Non-pigmented ciliary epithelial cell (primary cell): ENCODE measurements at regions not wholly inside any gene's neighbourhood (a gene's known extent, or its start where the extent isn't known, plus 50 kb on each side); places are given as distances from the start of the nearest gene placed in this dataset.
A peak's percentile ranks its signal among the peaks of the same experiment; 100 is the strongest.

Source experiments
- DNase-seq: peaks from one replicate; pipeline ENCODE4 v3.0.0-alpha.2; 2010; ENCODE audit warnings: low read depth

DNA sequence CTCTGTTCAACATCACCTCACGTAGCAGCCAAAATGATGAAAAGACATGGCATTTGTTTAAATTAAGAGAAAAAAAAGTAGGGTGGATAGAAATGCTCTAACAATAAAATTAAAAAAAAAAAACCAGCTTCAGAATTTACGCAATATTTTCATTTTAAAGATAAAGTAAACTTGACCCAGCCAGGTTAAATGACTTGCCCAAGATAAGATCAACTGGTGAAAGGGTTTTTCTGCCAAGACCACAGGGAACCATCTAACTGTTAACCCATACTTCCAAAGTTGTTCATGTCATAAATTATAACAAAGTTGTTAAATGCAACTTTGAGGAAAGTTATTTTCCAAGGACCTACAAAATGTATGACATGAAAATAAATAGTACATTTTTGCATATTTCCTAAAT is 129.6 kb upstream of the SOX5 start:
- DNase-seq = no peak

DNA sequence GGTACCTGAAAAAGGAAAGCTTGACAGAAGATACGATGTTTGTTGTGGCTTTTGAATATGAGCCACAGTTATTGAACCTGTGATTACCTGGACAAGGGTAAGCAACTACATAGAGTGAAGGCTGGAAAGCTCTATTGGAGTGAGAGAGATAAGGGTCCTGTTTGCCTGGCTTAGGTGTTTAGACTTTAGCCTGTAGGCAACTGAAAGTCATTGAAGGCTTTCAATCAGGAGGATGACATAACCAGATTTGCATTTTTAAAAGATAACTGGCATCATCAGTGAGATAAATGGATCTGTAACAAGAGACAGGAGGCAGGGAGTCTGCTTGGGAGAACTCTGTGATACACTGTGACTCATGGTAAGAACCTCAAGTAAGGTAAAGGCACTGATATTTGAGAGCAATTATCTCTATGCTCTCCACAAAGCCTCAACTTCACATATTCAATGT is 128.9 kb upstream of the SOX5 start:
- DNase-seq = no peak

DNA sequence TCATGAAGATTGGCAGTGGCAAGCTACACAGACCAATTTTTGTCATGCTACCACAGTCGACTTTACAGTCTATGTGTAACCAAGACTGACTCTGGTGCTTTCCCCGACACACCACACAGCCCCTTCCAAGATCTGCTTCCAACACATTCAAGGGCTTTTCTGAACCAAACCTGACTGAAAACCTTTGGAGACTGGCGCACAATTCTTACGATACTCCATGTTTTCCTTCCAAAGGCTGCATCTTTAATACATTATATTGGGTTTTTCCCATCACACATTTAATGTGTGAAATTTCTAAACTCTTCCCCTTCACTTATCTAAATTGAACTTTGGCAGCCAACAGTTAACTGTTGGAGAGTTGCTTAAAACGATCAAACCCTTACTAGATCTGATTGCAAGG is 127.7 kb upstream of the SOX5 start:
- DNase-seq = no peak

DNA sequence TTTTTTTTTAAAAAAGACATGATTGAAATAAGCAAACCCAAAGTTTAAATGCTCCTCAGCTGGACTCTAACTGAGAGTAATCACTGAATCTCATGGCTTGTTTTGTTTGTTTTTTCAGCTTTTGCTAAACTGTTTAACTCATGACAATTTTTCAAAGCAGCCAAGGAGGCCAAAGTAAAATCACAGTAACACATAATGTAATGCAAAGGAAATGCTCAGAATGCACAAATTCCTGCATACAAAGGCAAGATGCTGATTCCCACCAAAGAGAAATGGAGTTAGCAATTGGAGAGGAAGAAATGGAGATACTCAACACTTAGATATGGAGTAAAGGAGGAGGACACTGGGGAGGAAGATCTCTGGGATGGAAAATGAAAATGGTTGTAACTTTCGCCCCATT is 126.2 kb upstream of the SOX5 start:
- no peak for DNase-seq

DNA sequence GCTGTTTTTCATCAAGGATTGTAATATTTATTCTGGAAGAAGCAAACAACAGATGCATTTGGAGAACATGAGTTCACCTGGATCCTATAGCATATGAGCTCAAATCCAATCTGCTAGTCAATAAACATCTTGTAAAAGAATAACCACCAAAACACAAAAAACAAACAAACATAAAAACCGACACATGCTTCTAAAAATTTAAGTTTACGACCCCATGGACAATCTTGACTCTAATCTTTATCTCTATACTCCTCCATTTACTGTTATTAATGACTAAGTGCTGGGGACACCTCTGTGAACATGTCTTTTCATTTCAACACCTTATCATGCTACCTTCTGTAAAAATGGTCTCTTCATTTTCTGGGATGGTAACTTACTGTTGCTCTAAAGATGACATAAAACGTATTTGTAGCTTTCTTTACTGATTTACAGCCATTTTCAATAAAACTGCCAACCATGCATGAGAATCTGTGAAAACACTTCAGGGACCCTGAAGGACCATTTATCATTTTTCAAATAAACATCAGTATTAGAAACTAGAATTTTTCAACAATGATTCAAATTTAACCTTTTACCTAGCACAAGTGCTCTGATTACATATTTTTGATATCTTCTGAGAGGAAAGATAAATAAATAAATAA is 123.8 kb upstream of the SOX5 start:
- no peak for DNase-seq

DNA sequence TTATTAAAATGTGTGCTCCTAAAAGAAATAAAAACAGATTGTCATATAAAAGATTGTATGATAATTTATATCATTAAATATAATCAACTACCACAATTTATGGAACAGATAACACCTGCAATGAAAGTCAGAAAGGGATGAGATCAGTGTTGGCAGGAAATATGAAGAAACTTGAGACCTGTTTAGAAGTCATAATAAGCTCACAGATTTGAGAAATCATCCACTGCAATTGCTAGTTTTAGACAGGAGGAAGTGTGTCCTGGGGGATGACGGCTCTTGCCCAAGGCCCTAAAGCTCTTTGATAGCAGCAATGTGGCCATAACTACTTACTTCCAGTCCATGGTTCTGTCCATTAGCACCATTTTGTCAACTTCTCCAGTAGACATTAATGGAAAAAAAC is 122.8 kb upstream of the SOX5 start:
- DNase-seq = no peak

DNA sequence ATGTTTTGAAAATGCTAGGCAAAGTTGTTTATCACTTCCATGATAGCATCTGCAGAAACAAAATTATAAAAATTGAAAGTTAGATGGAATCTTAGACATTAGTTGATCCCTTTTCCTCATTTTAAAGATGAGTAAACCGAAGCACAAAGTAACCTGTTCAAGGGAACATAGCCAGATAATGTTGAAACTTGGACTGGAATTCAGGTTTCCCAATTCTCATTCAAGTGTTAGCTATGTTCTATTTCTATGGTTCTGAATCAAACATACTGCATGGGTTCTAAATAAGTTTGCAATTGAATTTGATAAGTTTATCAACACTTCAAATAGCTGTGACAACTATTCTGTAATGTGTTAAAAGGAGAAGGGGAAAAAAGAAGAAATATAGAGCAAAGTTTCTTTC is 122.4 kb upstream of the SOX5 start:
- DNase-seq = no peak

DNA sequence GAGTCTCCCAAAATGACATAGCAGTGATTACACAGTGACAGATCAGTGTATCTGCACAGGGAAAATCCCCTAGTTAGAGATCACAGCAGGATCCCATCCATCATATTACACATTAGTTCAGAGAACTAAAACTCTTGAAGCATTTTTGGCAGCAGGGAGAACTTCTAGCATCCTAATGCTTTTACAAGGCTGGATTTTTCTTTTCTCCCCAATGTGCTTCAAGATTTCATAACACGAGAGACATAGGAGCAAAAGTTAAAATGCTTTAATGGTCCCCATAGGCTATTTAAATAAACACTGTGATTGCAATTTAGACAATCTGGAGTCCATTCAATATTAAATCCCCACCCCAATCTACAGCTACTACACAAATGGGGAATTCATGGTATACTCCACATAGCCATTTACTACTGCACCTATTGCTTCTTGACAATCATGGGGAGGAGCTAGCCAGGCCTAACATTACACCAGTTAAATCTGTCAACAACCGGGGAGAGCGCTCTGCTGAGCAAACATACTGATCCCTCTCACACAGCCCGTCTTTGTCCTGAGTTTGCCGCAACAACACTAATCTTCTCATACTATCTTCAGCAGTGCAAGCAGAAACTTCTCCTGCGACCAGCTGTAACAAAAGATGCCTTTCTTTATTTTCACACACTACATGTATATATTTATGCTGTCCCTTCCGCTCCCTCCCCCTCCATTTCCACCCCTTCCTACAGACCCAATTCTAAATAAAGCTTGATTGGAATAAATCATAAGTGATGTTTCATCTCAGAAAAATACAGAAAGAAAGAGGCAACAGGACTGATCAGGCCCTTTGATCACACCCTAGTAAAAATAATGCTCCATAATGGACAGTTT is 120.3 kb upstream of the SOX5 start:
- DNase-seq = no peak

DNA sequence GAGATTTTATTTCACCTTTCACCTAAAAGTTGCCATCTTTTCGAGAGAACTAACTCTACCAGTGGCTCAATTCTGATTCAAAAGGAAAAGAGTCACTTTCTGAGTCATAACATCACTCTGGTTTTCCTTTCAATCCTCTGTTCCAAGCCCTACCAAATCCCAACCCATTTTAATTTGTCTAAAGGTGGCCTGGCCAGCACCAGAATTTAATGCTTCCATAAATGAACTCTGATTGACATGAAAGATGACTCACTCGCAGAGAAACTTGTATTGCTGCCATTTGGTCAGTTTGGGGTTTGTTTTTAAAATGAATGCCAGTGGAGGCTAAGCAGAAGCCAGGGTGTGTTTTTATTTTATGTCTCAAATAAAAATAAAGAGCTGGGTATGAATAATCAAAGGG is 117.4 kb upstream of the SOX5 start:
- DNase-seq = peak; percentile 37

DNA sequence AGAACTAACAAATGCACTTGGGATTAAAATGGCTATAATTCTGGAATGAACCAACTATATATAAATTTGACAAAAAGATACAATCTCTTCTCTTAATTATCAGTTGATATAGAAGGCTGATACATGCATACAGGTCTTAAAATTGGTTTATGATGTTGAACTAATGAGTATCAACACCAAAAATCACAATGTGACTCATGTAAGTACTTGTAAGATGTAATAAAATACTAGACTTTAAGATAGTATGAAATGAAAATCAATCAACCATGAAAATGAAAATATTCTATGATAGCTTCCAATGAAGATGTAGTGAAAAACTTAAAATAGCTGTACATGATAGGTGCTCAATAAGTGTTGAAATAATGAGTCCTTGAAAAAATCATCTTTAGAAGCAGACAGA is 116.6 kb upstream of the SOX5 start:
- DNase-seq = no peak

DNA sequence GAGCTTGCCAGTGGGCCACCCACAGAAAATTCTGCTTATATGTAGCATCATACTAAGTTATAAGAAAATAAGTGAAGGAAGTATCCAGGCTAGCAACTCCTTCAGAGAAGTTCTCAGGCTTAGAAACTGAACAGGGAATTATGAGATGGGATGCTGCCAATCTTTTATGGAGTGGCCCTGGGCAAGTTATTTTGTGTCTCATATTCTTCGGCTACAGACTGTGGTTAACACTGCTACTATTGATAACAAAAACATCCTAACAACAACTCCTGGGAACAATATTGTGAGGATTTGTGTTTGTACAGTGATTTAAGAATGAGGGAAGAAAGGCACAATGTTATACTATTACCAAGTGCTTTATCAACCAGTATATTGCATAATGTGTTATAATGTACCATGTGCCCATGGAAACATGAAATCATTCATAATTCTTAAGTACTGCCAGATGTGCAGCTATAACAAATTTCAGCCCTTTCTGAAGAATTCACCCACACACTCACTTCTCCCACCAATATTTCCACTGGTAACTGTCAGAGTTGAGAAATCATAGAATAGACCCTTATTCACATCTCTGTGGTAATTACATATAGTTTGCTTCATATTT is 113.3 kb upstream of the SOX5 start:
- DNase-seq = no peak

DNA sequence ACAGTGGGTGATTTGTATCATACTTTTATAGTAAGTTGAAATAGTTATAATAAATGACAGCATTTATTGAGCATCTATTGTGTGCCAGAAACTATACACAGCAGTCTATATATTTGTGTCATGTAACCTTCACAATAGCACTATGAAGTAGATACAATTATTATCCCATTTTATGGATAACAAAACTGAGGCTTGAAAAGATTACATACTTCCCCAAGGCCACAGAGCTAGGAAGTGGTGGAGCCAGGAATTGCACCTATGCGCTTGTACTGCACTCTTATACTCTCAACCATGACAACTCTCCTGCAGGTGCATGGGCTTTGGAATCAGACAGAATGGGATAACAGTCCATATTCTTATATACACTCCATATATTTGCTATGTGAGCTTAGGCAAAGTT is 110.6 kb upstream of the SOX5 start:
- no peak for DNase-seq

DNA sequence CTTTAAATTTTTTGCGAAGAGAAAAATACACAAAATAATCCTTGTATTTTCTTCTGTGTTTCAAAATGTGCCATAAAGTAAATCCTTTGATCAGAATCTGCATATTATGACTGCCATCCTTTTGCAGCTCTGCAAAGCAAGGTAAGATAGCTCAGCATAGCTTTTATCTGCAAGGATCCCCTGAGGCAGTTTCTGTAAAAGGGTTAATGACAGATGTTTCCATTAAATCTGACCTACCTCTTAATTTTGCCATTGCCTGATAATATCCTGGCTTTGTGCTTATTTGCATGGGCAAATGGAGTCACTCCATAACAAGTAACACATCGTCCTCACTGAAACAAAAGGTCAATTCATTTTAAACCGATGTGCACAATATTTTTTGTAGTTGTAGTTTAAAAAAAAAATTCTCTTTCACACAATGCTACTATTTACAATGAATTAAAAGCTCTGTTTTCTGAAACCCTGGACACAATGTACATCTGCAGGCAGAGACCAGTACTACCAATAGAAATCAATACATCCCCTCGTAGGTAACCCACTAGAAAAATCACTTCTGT is 108.5 kb upstream of the SOX5 start:
- no peak for DNase-seq

DNA sequence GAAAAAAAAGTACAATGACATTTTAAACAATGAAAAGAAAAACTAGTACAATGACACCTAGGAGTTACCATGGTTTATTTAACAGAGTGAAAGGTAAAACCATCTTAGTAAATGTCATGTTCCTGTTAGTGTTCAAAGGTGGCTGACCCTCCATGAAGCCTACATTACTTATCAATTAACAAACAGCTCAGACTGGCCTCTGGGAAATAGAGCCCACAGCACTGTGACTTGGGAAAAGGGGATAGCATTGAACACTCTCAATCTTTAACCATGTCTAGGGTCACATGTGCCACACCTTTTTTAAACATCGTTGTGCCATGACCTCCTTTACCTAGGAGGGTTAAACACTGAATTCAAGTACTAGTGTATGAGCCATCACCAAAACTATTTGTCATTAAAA is 106.3 kb upstream of the SOX5 start:
- no peak for DNase-seq

DNA sequence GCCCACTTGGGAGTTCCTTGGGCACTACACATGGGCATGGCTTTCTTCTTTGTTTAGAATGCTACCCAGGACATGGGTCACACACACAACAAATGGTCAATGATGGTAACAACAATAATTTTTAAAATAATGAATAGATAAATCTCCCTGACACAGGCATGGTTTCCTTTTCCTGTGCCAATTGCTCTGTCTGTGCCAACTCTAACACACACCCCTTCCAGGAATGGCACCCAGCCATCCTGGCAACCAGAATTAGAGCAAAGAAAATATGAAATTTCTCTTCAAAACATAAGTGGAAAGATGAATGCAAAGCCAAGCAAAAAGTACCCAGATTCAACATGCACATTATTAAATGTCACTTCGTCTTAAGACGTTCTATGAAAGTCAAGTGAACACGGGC is 104.9 kb upstream of the SOX5 start:
- DNase-seq = no peak

DNA sequence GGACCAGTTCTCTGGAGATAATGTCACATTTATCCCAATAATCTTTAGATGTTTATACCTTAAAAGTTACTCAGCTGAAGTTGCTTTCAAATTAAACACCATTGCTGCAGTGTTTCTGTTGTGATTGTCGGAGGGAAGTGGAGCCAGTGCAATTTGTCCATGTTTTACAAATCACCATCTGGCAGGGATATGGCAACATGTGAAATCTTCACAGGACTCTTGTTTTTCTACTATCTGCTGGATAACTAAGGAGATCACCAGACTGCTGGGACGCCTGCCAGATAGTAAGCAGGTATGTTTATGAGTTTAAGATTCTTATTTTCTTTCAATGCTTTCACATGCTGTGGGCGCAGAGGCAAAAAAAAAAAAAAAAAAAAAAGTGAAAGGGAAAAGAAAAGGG is 100.3 kb upstream of the SOX5 start:
- DNase-seq = no peak

DNA sequence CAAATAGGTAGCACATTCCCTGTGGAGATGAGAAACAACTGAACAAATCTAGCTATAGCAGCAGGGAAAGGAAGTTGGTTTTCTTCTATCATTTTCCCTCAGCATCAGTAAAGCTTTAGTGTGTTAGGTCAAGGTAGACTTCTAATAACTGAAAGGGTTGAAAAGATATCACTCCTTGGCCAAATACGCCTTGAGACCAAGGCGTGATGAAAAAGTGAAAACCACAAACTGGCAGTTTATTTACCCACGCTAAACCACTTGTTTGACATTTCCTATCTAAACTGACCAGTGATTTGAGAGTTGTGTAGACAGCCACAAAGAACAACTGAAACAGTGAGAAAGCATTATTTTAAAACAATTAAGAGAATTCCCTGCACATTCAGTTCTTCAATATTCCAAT is 99.6 kb upstream of the SOX5 start:
- no peak for DNase-seq

DNA sequence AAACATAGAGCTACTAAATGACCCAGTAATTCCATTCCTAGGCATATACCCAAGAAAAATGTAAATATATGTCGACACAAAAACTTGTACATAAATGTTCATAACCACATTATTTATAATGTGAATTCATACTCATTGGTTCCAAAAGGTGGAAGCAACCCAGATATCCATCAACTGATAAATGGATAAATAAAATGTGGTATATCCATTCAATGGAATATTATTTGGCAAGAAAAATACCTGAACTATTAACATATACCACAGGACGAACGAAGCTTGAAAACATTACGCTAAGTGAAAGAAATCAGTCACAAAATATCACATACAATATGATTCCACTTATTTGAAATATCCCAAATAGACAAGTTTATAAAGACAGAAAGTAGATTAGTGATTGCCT is 99.0 kb upstream of the SOX5 start:
- no peak for DNase-seq

DNA sequence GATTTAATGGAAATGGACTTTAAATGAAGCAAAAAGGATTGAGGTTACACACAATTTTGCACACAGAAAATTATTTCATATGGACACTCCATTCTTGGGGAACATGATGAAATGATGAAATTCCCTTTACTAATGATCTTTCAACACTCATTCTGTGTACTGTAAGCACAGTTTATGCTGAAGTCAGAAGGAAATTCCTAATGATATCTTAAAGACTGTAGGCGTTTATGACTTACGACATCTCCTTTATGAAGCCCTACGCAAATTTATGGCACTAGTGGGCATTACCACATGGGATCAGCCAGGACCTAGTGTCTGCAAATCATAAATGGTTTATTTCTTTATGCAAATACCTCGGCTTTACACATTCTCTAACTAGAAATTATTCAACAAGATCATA is 97.9 kb upstream of the SOX5 start:
- no peak for DNase-seq

DNA sequence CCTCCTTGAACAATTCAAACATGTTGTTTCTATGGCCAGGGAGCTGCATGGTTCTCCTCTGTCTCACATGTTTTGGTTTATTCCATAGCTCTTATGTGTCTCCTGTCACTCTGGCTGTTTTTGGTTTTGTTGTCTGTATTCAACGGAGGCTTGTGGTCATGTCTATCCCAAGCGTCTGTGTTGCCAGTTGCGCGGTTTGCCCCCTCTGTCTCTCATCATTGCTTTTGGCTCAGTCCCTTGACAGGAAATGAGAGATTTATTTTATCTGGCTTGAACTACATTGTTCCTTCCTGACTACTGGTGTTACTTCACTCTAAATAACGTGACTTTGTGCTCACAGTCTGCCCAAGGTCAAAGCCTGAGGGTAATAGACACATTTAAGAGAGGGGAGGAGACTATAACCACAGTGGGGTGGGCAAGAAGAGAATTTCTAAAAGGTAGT is 96.4 kb upstream of the SOX5 start:
- peak; percentile 22 for DNase-seq

DNA sequence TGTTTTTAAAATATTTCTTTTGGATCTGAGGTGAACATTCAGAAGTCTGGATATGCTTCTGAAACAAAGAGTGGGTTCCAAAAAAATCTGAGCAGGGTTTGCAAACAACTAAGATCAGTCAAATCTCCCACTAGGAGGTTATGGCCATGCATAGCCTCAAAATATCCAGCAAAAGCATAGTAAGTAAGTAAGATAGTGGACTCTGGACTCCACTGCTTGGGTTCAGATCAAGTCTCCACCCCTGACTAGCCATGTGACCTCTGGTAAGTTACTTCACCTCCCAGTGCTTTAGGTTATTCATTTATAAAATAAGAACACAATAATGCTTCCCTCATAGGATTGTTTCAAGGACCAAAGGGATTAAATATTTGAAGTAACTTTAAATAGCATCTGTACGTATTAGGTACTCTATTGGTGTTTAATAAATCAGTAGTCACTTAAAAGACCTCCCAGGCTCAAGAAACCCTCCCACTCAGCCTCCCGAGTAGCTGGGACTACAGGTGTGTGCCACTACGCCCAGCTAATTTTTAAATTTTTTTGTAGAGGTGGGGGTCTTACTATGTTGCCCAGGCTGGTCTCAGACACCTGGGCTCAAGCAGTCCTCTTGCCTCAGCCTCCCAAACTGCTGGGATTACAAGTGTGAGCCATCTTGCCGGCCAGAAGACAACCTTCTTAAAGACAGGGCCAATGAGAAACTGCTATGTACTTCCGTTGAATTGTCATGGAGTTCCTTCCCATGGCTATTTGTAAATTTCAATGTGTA is 95.7 kb upstream of the SOX5 start:
- DNase-seq = no peak

DNA sequence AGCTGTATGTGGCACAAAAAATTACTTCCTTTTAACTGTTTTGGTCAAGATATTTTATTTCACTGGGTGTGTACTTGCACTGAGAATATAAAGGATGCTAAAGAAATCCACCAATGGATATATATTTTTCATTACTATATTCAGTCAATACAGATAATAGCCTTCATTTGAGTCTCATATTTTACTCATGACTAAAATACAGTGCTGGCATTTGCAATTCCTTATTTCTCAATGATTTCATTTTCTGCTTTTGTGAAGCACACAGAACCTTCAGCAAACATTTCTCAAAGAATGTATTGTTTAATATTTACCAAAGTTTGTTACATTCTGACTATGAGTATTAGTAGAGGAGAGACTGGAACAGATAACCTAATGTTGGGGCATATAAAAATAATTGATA is 93.2 kb upstream of the SOX5 start:
- DNase-seq = no peak
